Heart left ventricle (tissue), 13 donors: ENCODE measurements at regions not wholly inside any gene's neighbourhood (a gene's known extent, or its start where the extent isn't known, plus 50 kb on each side); places are given as distances from the start of the nearest gene placed in this dataset.

Experiments used
- CTCF ChIP-seq, 12 donors: fragments of 200-600 bp; sonication (generic) in 4 of 12; IDR thresholded peaks; one replicate each; pipeline versions ENCODE4 v1.5.0 to v1.8.0; 2018 to 2022; ENCODE audit warnings: antibody characterized with exemption in 12 of 12, mild to moderate bottlenecking in 5 of 12
- POLR2A ChIP-seq, 2 donors: fragments of 450-650 bp; IDR thresholded peaks; one replicate each; pipeline ENCODE4 v1.6.1; 2017; ENCODE audit warnings: antibody characterized with exemption in 2 of 2, mild to moderate bottlenecking in 2 of 2, moderate library complexity in 2 of 2
- donor health status: ischemic (EF 13 %, LVEDD 7.1; RV severe dilation, severe dysfunction).
- donor health status: DM: no; HTN: yes; CAD: no.
- donor health status: DM: no; HTN: no; CAD: no.
- donor health status: ischemic (EF 25% LVEDD 6.9; RV normal size, moderate dysfunction).
- donor health status: ischemic (EF 25% LVEDD 5.7; RV mildly dilated, moderate dysfunction).
- donor health status: ischemic (EF 35%, LVEDD 5.7; RV mildly dilated, moderate dysfunction).
- donor health status: nonischemic (EF 11% LVEDD 7.7; RV severe dilation, severe dysfunction).
- donor health status: DM: yes; HTN: yes; CAD: no.
- donor health status: PGD.
- donor health status: ischemic (EF 29% LVEDD 5.4; RV normal size, mild dysfunction).
- donor health status: nonischemic (EF 23%, LVEDD 6.1; RV moderate dilation, normal function).

- no peak for TF ChIP-seq CTCF (IDR thresholded peaks at IDR 0.05)
- no peak for TF ChIP-seq POLR2A (IDR thresholded peaks at IDR 0.05)
Measured at GRCh38 chr7:30232391-30232790, 52.0 kb upstream of the ZNRF2 start.
